Caki2 (cell line): ENCODE measurements at regions not wholly inside any gene's neighbourhood (a gene's known extent, or its start where the extent isn't known, plus 50 kb on each side); places are given as distances from the start of the nearest gene placed in this dataset.

ENCODE experiments used
- DNase-seq: peaks from one replicate; pipeline ENCODE4 v3.0.0-alpha.2; 2015; ENCODE audit warnings: low read depth
- in situ Hi-C: cut with HindIII; loops from 2 replicates; pipeline ENCODE4 v1.10.0; 2016; ENCODE audit warnings: low sequenced_read_pairs, low pct_unique_long_range_greater_than_20kb, mixed read lengths

DNA sequence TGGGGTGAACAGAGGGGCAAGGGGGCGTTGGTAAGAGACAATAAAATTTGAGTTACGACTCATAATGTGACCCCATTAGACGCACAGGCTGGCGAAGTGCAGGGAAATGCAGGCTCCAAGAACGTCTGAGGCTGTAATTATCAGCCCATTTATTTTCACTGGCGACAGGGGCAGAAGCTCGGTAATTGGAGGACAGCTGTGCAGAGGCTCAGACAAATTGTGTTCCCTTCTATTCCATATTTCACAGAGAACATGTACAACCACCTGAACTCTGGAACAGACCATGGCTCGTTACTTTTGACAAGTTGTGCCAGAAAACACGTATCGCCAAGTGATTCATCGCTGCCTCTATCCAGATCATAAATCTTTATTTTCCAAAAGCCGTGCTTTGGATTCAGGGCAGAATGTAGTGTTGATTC, 137.3 kb upstream of the FRMD4A start:
- in situ Hi-C loops = no loop called here
- DNase-seq = peak; percentile 47

DNA sequence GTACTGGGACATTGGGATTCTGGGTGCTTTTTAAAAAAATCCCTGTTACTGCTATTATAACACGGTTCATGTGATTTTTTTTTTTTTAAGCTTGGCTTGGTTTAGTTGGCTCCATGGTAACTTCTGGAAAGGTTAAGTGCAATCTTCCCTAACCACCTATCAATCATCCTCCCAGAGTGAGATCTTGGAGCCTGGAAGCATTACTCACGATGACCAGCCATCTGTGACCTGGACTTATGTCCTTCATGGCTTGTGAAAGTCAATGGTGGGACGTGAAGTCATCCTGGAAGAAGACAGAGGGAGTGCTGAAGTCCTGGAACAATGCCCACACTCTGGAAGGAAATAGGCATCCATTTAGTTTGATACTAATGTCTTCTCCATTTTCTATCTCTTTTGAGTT, 135.5 kb upstream of the FRMD4A start:
- peak; percentile 95 for DNase-seq
- in situ Hi-C loops = no loop called here

DNA sequence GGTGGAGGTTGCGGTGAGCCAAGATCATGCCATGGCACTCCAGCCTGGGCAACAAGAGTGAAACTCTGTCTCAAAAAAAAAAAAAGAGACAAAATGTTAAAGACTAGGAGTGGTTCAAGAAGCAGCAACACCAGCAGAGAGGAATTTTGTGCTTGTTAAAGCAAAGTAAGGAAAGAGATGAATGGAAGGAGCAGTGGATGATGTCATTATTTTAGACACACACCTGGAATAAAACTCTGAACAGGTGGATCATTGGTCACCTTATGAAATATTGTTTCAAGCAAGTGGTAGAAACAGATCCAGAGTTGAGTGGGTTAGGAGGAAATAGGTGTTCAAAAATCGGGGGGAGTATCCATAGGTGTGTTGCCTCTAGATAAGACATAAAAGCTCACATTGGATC, 129.7 kb upstream of the FRMD4A start:
- in situ Hi-C loops = no loop called here
- no peak for DNase-seq

DNA sequence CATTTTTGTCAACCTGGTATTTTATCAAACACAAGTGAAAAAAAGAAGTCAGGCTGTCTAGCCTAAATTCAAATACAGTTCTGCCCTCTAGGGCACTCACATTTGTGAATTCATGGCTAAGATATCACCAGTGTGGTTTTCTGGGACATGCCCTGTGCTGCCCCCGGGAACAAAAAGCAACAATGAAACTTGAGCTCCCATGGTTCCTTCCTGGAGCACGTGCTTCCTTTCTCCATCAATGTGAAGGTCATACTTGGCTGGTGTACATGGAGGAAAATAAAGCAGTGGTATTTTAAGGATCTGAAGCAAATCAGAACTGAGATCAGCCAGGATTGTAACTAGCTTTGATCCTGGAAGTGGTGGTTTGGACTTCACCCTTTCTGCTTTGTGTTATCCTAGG, 128.9 kb upstream of the FRMD4A start:
- in situ Hi-C loops = no loop called here
- DNase-seq = no peak

DNA sequence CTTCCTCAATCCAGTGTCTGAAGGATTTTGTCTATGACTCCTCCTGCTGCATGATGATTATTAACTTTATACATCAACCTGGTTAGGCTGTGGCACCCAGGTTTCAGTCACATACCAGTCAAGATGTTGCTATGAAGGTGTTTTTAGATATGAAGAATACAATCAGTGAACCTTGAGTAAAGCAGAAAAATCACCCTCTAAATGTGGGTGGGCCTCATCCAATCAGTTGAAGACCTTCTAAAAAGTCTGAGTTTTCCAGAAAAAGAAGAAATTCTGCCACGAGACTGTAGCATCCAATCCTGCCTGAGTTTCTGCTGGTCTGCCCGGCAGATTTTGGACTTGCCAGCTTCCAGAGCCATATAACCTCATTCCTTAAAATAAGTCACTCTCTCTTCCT, 126.1 kb upstream of the FRMD4A start:
- in situ Hi-C loops = no loop called here
- no peak for DNase-seq

DNA sequence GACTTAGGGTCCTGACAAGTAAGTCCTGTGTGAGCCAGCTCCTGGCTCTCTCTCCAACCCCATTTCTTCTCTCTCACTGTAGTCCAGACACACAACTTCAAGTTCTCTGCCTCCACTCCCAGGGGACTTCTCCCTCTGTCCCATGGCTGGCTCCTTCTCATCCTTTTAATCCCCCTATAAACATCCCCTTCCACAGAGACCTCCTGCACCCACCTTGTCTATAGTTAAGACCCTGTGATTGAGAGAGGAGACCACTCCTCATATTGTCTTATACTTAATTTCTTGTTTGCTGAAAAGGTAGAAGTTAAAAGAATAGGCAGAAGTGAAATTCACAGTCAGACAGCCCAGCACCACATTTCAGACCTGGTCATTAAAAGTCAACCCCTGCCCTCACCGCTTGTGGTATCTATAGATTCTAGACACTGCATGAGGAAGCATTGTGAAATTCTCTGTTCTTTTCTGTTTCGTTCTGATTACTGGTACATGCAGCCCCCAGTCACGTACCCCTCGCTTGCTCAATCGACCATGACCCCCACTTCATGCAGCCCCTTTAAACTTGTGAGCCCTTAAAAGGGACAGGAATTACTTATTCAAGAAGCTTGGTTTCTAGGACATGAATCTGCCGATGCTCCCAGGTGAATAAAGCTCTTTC, 125.6 kb upstream of the FRMD4A start:
- DNase-seq = no peak
- in situ Hi-C loops = no loop called here

DNA sequence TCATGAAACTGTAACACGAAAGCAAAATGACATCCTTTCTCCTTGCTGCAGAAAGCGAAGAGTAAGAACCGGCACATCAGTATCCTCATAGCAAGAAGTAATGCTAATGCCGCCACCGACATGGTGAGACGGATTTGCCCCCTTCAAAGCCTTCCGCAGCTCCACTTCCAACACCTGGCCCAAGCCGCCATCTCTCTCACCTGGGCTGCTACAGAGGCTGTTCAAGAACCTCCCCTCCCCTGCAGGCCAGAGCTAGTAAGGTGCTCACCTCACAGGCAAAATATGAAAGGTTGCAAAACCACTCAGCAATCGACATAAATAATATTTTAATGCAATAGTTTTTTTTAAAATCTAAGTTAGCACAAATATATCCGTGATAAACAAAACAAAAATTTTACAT, 123.9 kb upstream of the FRMD4A start:
- no peak for DNase-seq
- in situ Hi-C loops = no loop called here

DNA sequence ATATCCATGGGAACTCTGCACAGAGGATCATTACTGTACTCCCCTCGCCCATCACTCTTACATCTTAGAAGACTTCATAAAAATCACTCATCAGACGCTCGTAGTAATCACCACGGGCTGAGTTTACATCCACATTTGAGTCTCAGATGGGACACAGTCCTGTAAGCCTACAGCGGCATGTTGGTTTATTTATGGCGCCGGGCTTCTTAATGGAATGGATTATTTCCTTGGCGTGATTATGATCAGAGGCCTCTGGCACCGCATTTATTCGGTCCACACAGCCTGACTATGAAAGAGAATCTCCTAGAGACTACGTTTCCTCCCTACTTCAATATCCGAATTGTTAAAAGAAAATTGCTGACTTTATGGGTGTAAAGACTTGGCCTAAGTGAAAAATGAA, 123.5 kb upstream of the FRMD4A start:
- in situ Hi-C loops = no loop called here
- DNase-seq = no peak

DNA sequence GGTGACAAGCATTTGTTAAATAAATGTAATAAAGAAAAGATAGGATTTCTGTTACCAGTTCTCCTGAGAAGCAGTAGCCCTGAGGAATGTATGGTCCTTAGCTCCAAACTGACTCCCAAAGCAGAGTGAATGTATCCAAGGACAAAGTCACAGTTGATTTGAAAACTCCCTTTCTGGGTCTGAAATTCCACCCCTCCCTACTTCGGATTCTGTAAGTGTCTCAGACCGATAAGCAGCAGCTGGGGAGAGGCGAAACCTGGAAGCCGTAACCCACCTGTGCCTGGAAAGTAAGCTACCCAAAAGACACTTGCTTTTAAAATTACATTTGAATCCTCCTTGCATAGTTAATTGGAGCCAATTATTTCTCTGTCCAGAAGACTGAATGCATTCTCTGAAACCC, 122.9 kb upstream of the FRMD4A start:
- no peak for DNase-seq
- in situ Hi-C loops = no loop called here

DNA sequence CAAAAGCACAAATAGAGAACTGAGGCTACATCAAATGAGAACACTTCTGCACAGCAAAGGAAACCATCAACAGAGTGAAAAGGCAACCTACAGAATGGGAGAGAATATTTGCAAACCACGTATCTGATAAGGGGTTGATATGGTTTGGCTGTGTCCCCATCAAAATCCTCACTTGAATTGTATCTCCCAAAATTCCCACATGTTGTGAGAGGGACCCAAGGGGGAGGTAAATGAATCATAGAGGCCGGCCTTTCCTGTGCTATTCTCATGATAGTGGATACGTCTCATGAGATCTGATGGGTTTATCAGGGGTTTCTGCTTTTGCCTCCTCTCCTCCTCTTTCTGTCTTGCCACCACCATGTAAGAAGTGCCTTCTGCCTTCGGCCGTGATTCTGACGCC, 120.6 kb upstream of the FRMD4A start:
- in situ Hi-C loops = no loop called here
- DNase-seq = no peak

DNA sequence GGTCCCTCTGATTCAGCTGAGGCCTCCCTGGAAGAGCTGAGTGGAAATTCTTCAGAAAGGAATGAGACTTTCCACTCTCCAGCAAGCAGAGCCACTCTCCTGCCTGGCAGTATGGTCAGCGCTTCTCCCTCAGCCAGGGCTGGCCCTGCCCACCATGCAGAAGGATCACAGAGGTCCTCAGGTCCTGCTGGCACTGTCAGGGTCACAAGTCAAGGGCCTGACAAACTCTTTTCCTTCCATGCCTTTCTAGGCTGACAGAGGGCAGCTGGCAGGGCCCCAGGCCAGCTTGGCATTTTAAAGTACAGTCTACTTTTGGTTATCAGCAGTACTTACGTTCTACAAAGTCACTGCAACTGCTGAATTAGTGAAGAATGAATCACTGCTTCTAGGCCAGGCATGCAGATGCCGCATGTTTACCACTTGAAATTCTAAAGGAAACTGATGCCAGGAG, 119.3 kb upstream of the FRMD4A start:
- in situ Hi-C loops = no loop called here
- peak; percentile 23 for DNase-seq

DNA sequence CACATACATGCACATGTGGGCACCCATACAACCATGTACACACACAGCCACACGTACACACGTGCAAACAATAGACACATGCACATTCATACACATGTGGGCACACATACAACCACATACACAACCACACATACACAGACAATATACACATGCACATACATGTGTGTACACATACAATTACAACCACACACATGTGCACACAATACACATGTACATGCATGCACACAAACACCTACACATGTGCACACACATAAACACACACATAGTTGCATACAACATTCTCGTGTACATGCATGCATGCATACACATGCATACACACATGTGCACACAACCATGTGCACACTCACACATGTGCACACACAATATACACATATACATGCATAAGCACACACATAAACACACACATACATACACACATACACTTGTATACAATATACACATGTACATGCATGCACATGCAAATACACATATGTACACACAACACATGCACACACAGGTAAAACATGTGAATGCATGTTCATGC, 118.6 kb upstream of the FRMD4A start:
- in situ Hi-C loops = no loop called here
- DNase-seq = no peak

DNA sequence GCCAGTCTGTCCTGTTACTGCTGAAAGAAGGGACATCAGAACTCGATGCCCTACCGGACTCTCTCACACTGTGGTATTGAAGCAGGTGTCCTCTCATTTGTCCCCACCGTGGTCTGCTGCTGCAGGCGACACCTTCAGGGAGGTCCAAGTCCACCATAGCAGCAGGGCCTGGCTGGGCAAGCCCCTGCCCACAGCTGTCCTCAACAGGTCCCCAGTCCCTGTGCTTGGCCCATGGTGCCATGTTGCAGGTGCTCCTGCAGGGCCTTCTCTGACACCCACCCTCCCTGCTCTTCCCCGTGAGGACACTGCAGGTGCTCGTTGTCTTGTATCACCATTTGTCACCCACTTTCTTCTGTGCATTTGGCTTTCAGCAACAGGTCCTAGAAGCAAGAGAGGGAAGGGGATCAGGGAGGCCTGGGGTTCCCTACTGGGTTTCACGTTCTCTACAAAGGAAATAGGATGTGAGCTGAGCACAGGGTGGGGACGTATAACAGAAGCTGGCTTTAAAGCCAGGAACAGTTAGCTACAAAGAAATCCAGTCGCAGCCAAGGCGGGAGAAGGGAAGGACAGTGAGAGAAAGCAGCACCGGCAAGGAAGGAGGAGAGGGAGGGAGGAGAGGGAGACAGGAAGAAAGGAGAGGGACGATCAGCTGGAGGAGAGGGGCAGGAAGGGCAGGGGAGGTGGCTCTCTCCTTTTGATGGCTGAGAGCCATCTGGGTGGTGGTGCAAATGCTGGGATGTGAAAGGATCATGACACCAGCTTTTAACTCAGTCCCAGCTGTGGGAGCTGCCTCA, 117.7 kb upstream of the FRMD4A start:
- in situ Hi-C loops = no loop called here
- no peak for DNase-seq

DNA sequence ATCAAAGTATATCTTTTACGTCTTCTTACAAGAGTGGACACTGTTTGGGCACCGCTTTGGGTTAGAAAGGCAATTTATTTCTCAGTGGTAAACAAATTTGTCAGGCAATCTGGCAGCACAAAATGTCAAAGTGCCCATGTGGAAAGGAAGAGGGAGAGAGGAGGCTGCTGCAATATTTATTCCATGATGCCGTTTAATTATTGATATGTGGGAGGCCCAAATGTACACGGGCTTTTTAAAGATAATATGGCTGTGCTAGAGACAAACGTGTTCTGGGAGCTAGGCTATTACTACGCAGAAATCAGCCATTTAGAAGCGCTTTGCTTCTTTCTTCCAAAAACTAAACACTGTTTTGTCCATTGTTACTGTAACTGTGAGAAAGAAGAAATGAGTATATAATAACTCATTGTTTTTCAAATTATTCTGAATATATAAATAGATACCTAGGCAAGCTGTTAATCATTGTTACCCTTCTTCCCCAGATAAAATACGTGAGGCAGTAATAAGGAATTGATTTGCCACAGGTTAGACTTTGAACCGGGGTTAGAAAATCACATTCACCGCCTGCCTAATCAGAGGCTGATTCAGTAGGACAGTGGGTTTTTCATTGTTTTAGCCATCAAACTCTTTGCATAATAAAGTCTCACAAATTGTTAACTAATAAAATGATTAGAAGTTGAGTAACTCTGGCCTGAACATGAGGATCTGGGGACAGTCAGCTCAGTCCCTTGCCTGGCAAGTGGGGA, 116.5 kb upstream of the FRMD4A start:
- in situ Hi-C loops = no loop called here
- DNase-seq = no peak

DNA sequence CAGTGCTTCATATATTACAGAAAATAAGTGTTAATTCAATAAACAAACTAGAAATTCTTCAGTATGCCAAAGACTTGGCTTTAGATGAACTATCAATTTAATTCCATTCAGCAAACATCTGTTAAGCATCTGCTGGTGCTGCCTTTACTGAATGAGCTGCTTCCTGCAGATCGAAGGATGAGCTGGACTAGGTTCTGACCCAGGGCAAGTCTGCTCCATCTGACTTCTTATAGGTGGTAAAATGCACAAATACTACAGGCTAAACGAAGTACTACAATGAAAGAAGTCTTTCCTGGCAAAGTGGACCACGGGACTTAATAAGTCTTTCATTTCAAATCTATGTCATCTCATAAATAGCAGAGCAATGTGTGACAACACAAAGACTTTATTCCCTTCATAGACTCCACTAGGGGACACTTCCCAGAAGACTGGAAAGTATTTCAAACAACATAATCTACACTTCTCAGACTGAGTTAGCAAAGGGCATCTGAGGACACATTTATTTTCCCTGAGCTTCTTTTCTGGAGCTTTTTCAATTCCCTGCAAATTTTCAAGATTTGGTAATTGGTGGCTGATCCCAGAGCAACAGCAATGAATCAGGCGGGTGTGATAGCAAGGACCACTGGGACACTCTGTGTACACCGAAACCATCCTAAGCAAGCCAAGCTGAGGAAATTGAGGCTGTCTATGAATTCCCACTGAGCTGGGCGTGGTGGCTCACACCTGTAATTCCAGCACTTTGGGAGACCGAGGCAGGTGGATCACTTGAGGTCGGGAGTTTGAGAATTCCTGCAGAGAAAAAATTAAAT, 108.9 kb upstream of the FRMD4A start:
- no peak for DNase-seq
- in situ Hi-C loops = no loop called here

DNA sequence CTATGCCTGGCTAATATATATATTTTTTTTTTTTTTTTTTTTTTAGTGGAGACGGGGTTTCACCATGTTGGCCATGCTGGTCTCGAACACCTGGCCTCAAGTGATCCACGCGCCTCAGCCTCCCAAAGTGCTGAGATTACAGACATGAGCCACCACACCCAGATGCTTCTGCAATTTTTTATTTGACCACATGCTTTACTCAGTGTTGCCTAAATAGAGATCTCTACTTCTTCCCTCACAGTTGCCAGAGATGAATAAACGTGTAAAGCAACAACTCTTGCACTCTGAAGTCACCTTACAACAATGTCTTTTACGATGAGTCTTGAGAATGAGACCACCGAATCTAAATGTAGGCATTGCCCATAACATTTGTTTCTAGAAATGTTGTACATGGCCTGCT, 107.9 kb upstream of the FRMD4A start:
- no peak for DNase-seq
- in situ Hi-C loops = no loop called here

DNA sequence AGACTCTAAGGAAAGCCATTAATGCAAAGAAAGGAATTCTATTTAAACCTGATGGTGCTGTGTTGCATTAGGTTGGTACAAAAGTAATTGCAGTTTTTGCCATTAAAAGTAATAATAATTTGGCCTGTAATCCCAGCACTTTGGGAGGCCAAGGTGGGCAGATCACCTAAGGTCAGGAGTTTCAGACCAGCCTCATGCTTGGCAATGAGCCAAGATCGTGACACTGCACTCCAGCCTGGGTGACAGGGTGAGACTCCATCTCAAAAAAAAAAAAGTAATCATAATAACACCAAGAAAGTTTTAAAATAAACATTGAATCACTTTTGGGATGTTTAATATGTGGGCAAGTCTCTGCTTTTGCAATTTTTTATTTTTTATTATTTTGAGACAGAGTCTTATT, 107.3 kb upstream of the FRMD4A start:
- no peak for DNase-seq
- in situ Hi-C loops = no loop called here

DNA sequence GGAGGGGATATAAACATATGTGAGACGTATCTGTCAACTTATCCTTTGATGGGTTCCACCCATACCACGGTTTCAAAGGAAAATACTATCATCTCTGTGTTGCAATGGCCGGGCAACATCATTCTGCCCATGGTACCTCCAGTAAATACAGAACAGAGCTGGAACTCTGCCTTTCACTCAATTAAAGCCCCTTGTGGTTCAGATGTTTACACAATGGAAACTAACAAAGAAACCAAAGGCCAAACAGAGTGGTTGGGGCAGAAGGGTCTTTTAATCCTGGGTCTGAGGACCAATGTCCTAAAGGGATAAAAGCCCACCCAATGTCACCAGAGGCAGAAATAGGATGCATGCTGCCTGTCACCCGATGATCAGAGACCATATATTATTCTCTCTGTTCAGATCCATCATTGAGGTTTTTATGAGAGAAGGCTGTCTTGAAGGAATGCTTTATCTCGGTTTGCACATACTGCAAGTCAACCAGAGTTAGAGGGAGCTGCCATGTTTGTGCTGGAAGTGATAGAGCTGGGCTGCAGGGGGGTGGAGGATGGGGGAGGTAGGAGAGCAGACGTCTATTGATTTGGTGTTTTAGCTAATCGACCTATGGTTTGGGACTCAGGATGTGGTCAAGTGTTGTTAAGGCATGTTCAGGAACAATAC, 105.4 kb upstream of the FRMD4A start:
- in situ Hi-C loops = no loop called here
- DNase-seq = no peak
